Body of pancreas (tissue), 4 donors: ENCODE measurements at regions not wholly inside any gene's neighbourhood (a gene's known extent, or its start where the extent isn't known, plus 50 kb on each side); places are given as distances from the start of the nearest gene placed in this dataset.

Experiments
- ATAC-seq: fragments of 150-250 bp; one replicate; pipeline ENCODE4 v1.9.1; 2016
- DNase-seq, 4 donors: peaks; one replicate each; pipeline ENCODE4 v3.0.0-alpha.2; 2019
- H3K27ac ChIP-seq, 4 donors: fragments of 200-600 bp; sonication (generic); 1 replicate in 3 of 4; 2 replicates in 1 of 4; pipeline versions ENCODE4 v1.5.1 to v1.6.1; 2016 to 2019; ENCODE audit warnings: mild to moderate bottlenecking in 1 of 4, mixed read lengths in 1 of 4, moderate library complexity in 1 of 4
- H3K27me3 ChIP-seq, 2 donors: fragments of 200-600 bp; sonication (generic); one replicate each; pipeline ENCODE4 v1.6.0; 2016; ENCODE audit warnings: mild to moderate bottlenecking in 1 of 2
- H3K36me3 ChIP-seq, 2 donors: fragments of 200-600 bp; sonication (generic); replicated peaks in 1 of 2; 2 replicates each; pipeline ENCODE4 v1.5.1; 2016; ENCODE audit warnings: low read depth in 2 of 2; ENCODE audit not compliant: insufficient read depth in 1 of 2
- H3K4me1 ChIP-seq: fragments of 200-600 bp; sonication (generic); one replicate; pipeline ENCODE4 v1.6.0; 2016
- H3K4me3 ChIP-seq, 2 donors: fragments of 200-600 bp; sonication (generic); 1 replicate in 1 of 2; 2 replicates in 1 of 2; pipeline ENCODE4 v1.5.1; 2016 to 2019
- H3K9me3 ChIP-seq, 3 donors: fragments of 200-600 bp; sonication (generic); 1 replicate in 2 of 3; 2 replicates in 1 of 3; pipeline ENCODE4 v1.5.1; 2016
- CTCF ChIP-seq, 7 experiments: fragments of 450-650 bp in 4 of 7; fragments of 200-600 bp in 3 of 7; sonication (generic) in 3 of 7; IDR thresholded peaks; one replicate each; pipeline ENCODE4 v1.5.1; 2016 to 2019; ENCODE audit warnings: antibody characterized with exemption in 7 of 7
- POLR2A ChIP-seq, 3 donors: fragments of 450-650 bp; IDR thresholded peaks; one replicate each; pipeline ENCODE4 v1.6.1; 2016; ENCODE audit warnings: antibody characterized with exemption in 3 of 3, mild to moderate bottlenecking in 2 of 3
- WGBS, 2 donors: methylation state at CpG; one replicate each; pipeline ENCODE4 v1.1.5; 2017; 5-methylcytosine and 5-hydroxymethylcytosine counted together
- intact Hi-C: fragments of 100-400 bp; cut with DNase I; formaldehyde crosslinking; loops from one replicate; pipeline ENCODE4 v1.15.1; 2023

GRCh38 chr5:8693341-8693844 lies 824.4 kb downstream of the MTRR start:
- ATAC-seq (no peak), DNase-seq (no peak)
- H3K4me1 ChIP-seq, result peaks cover 5% of the 10 kb centered on the region
- intact Hi-C loops, result no loop called here
- no peak overlapping the region for H3K4me3 ChIP-seq
- H3K9me3 ChIP-seq, result no peaks in the 10 kb centered on the region
- no peak overlapping the region for H3K27ac ChIP-seq
- 79 to 86% methylated on average over 1 of the region's 1 CpG for WGBS, 2 donors
- TF ChIP-seq POLR2A (IDR thresholded peaks at IDR 0.05), result no peak
- TF ChIP-seq CTCF (IDR thresholded peaks at IDR 0.05), result no peak
- H3K36me3 ChIP-seq, result no peaks in the 10 kb centered on the region
- H3K27me3 ChIP-seq, result no peaks in the 10 kb centered on the region

GRCh38 chr5:8694545-8694944 lies 825.6 kb downstream of the MTRR start:
- Histone ChIP-seq H3K36me3 (no peaks in the 10 kb centered on the region), H3K9me3 (no peaks in the 10 kb centered on the region), H3K27me3 (no peaks in the 10 kb centered on the region), H3K27ac (no peak overlapping the region), H3K4me1 (peaks cover 5% of the 10 kb centered on the region), H3K4me3 (no peak overlapping the region)
- intact Hi-C loops, result no loop called here
- WGBS, 2 donors, result 79 to 86% methylated on average over 3 of the region's 3 CpGs
- no peak for TF ChIP-seq CTCF (IDR thresholded peaks at IDR 0.05)
- TF ChIP-seq POLR2A (IDR thresholded peaks at IDR 0.05), result no peak
- ATAC-seq (no peak), DNase-seq (no peak)

- ATAC-seq (no peak), DNase-seq (no peak)
- no peaks in the 10 kb centered on the region for H3K9me3 ChIP-seq
- no peak for TF ChIP-seq CTCF (IDR thresholded peaks at IDR 0.05)
- TF ChIP-seq POLR2A (IDR thresholded peaks at IDR 0.05), result no peak
- H3K27me3 ChIP-seq, result no peaks in the 10 kb centered on the region
- intact Hi-C loops, result no loop called here
- no peak overlapping the region for H3K4me3 ChIP-seq
- H3K4me1 ChIP-seq, result peaks cover 3% of the 10 kb centered on the region
- WGBS, 2 donors, result 66 to 67% methylated on average over 10 of the region's 10 CpGs
- no peak overlapping the region for H3K27ac ChIP-seq
- no peaks in the 10 kb centered on the region for H3K36me3 ChIP-seq
Measured at GRCh38 chr5:8695902-8696845, 827.2 kb downstream of the MTRR start.

- TF ChIP-seq POLR2A (IDR thresholded peaks at IDR 0.05) (no peak), CTCF (IDR thresholded peaks at IDR 0.05) (no peak)
Measured at GRCh38 chr5:8700222-8700621, 831.3 kb downstream of the MTRR start.

More at GRCh38 chr5:8700222-8700621, 831.3 kb downstream of the MTRR start:
- no peak overlapping the region for H3K27ac ChIP-seq
- H3K4me1 ChIP-seq, result no peaks in the 10 kb centered on the region
- no peak overlapping the region for H3K4me3 ChIP-seq
- intact Hi-C loops, result no loop called here
- H3K27me3 ChIP-seq, result no peaks in the 10 kb centered on the region
- no peak for DNase-seq
- H3K36me3 ChIP-seq, result no peaks in the 10 kb centered on the region
- ATAC-seq, result no peak
- 63 to 85% methylated on average over 5 of the region's 5 CpGs for WGBS, 2 donors
- no peaks in the 10 kb centered on the region for H3K9me3 ChIP-seq
